NCI-H345 (cell line): ENCODE measurements at regions not wholly inside any gene's neighbourhood (a gene's known extent, or its start where the extent isn't known, plus 50 kb on each side); places are given as distances from the start of the nearest gene placed in this dataset.

Experiments
- DNase-seq: peaks from one replicate; lab custom pipeline; 2025; lab: John Stamatoyannopoulos, UW

GRCh38 chr15:37165395-37165794, 65.0 kb upstream of the MEIS2 start:
- no peak for DNase-seq

DNA sequence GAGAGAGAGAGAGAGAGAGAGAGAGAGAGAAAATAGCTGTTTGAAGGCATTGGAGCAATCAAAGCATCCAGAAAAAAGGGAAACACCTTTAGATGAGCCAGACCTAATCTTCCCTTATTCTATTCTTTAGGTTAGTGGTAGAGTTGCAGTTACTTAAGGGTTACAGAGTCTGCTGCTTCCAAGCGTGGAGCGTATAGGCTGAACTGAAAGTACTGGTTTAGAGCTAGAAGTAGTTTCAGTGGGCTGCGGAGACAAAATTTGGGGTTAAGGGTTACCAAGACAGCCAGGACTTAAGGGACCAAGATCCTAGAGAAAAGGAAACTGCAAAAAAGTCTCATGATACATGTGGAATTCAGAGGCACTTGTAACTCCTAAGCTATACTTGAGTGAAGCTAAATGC, 66.1 kb upstream of the MEIS2 start:
- no peak for DNase-seq

- no peak for DNase-seq
Observed at GRCh38 chr15:37181339-37181738, 81.0 kb upstream of the MEIS2 start.

DNA sequence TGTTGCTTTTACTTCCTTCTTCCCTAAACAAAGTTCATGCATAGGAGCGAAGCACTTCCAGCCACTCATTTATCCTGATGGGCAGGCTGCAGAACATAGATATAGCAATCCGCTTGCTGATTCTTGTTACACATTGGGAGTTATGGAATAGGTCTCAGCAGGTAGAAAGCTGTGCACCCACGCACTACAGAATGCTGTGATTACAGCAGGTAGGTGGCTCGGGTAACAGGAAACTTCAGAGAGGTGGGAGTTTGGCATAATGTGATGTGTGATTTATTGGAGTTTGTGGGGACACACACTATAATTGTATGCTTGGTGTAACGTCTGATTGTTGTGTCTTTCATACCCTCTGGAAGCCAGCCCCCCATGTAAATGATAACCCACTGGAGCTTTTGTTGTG, 99.2 kb upstream of the MEIS2 start:
- no peak for DNase-seq

- no peak for DNase-seq
Observed at GRCh38 chr15:37203050-37203449, 102.7 kb upstream of the MEIS2 start.

GRCh38 chr15:37204692-37205091, 104.3 kb upstream of the MEIS2 start:
- DNase-seq: no peak

DNA sequence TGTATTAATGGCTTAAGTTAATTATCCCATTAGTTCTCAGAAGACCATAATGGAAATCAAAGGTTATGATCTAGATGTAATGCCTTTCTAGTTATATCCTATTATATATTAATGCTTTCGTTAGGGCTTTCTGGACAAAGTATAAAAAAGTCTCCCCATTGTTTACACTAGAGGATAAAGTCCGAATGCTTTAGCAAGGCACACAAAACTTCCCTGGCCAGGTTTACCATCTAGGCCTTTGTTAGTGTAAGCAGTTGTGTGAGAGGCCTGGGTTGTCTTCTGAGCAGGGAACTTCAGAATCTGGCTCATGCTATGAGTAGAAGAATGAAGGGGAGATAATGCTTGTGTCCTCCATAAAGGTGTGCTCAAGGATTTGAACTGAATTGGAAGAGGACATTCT, 106.3 kb upstream of the MEIS2 start:
- DNase-seq: no peak

- DNase-seq: no peak
Observed at GRCh38 chr15:37208146-37209040, 108.0 kb upstream of the MEIS2 start.

GRCh38 chr15:37209041-37209363, 108.7 kb upstream of the MEIS2 start:
- no peak for DNase-seq

- DNase-seq: no peak
Observed at GRCh38 chr15:37217567-37217966, 117.2 kb upstream of the MEIS2 start.

DNA sequence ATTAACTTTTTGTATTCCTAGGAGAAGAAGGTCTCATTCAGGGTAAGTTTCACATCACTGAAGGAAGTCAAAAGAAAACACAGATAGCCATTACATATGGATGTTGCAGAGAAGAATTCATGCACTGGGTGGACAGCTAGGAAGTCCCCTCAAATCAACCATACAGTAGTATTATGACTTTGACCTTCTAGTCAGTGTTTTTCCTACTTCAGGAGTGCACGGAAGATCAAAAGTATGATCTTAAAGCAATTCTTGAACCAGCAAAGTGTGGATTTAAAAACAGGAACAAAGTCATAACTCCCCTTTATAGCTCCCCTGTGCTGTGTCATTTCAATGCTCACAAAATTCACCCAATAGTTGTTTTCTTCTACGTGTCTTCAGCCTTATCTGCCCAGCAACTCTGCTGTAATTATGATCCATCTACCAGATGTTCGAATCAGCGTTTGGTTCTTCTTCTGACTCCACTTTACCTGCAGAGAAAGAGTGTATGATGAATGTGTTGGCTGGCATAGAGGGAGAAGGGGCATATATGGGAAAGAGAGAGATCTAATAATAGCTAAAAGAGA, 118.1 kb upstream of the MEIS2 start:
- DNase-seq: no peak

- DNase-seq: no peak
Observed at GRCh38 chr15:37219211-37219701, 118.9 kb upstream of the MEIS2 start.

GRCh38 chr15:37220949-37221670, 120.8 kb upstream of the MEIS2 start:
- DNase-seq: no peak

DNA sequence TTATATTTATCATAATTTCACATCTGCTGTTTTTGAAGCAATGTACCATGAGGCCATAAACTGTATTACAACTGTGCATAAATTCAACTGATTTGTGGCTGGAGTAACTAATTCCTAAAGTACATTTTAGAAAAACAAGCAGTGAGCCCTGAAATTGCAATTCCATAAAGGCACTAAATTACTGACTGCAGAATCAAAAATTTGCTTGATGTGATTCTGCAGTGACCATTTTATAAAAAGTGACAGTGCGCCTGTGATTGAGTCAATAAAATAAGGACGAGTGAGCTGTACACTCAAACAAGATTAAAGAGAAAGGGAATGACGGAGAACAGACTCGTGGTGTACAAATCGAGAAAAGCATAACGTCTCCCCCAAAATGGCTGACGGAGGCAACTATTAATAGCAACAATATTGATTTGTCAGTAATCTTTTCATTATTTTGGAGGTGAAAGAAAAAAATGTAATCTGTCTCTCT, 121.4 kb upstream of the MEIS2 start:
- DNase-seq: no peak

DNA sequence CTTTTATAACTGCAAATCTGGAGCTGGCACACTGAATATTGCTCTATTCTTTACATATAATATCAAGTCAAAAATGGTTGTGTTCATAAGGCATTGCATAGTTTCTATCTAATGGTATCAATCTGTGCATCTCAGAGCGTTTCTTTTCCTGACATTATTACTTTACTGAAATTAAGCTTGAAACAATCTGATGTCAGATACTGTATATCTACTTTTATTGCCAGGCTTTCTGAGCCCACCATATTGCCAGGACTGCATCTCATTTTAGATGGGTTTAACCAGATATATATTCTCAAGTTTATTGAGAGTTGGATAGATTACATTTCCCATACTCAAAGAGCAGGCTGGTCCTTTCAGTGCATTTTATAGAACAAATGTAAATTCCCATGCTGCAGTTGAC, 122.7 kb upstream of the MEIS2 start:
- DNase-seq: no peak

- DNase-seq: no peak
Observed at GRCh38 chr15:37229855-37230619, 129.7 kb upstream of the MEIS2 start.

- no peak for DNase-seq
Observed at GRCh38 chr15:37245358-37245757, 145.0 kb upstream of the MEIS2 start.

DNA sequence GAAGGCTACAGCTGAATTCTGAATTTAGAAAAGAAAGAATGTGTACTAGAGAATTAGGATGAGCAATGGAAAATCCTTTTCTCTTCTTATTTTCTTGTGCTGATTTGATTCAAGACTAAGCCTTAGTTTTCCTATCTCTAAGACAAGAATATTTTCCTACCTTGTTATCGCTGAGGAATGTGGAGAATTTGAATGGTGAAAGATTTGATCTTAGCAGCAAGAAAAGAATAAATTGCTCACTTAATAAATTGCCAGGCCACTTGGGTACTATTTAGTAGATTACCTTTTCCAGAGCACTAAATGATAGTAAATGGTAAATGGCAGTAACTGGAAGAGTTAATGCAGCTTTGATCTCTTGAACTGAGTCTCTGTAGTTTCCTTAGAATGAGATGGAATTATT, 145.7 kb upstream of the MEIS2 start:
- no peak for DNase-seq

GRCh38 chr15:37246856-37247255, 146.5 kb upstream of the MEIS2 start:
- DNase-seq: no peak

GRCh38 chr15:37249249-37249648, 148.9 kb upstream of the MEIS2 start:
- DNase-seq: no peak

- DNase-seq: no peak
Observed at GRCh38 chr15:37252530-37252929, 152.2 kb upstream of the MEIS2 start.

DNA sequence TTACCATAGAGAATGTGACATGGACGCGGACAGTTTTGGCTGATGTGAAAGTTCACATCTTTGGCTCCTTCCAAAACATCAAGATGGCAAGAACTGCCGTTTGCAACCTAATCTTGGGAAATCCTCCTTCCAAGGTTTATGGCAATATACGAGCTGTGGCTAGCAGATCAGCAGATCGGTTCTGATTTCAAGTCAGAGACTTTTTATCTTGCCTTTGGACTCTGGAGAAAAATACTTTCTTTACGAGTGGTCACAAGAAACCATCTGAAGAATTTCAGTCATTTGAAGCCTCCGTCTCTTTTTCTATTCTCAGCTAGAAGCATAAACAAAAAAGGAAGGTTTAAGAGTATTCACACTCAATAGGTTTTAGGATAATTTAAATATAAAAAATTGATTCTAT, 153.5 kb upstream of the MEIS2 start:
- no peak for DNase-seq
